OCI-LY3 (cell line): ENCODE measurements at regions not wholly inside any gene's neighbourhood (a gene's known extent, or its start where the extent isn't known, plus 50 kb on each side); places are given as distances from the start of the nearest gene placed in this dataset.
"Not testable (repeated sequence)": the region's sequence is repeated elsewhere in the genome, so short reads cannot be mapped to it uniquely, and the experiment has no call there.

Source experiments
- H2AFZ ChIP-seq: fragments of 200-600, 300-600 bp; shearing (Covaris generic); 2 replicates; pipeline ENCODE4 v1.6.0; 2014; ENCODE audit warnings: antibody characterized with exemption, low read depth, low read length
- H3K27ac ChIP-seq: fragments of 200-600, 300-600 bp; sonication (generic); 2 replicates; pipeline ENCODE4 v1.5.1; 2014; ENCODE audit warnings: mild to moderate bottlenecking, low read length, moderate library complexity, mixed read lengths
- H3K27me3 ChIP-seq: fragments of 200-600, 300-600 bp; sonication (generic); 2 replicates; pipeline ENCODE4 v1.6.1; 2014; ENCODE audit warnings: low read depth, low read length, mixed read lengths
- H3K36me3 ChIP-seq: fragments of 200-600, 300-600 bp; sonication (generic); replicated peaks from 2 replicates; pipeline ENCODE3; 2014; ENCODE audit warnings: low read depth, low read length, mixed read lengths
- H3K4me1 ChIP-seq: fragments of 300-600, 200-600 bp; sonication (generic); 2 replicates; pipeline ENCODE4 v1.6.1; 2014; ENCODE audit warnings: low read length, mixed read lengths
- H3K4me2 ChIP-seq: fragments of 200-600, 300-600 bp; sonication (generic); 2 replicates; pipeline ENCODE4 v1.6.1; 2014; ENCODE audit warnings: low read length, mixed read lengths
- H3K4me3 ChIP-seq: fragments of 300-600, 200-600 bp; sonication (generic); 2 replicates; pipeline ENCODE4 v1.5.1; 2014; ENCODE audit warnings: antibody characterized with exemption, mild to moderate bottlenecking, low read length, moderate library complexity
- H3K79me2 ChIP-seq: fragments of 300-600, 200-600 bp; shearing (Covaris generic); 2 replicates; pipeline ENCODE4 v1.6.1; 2014; ENCODE audit warnings: mild to moderate bottlenecking, low read length, mixed read lengths
- H3K9ac ChIP-seq: fragments of 300-600, 200-600 bp; shearing (Covaris generic); 2 replicates; pipeline ENCODE4 v1.6.0; 2014; ENCODE audit warnings: mild to moderate bottlenecking, low read length, moderate library complexity
- H3K9me3 ChIP-seq: fragments of 200-600, 300-600 bp; shearing (Covaris generic); 2 replicates; pipeline ENCODE4 v1.6.1; 2014; ENCODE audit warnings: low read length, mixed read lengths; ENCODE audit not compliant: insufficient read depth
- H4K20me1 ChIP-seq: fragments of 200-600, 300-600 bp; sonication (generic); 2 replicates; pipeline ENCODE4 v1.6.1; 2016; ENCODE audit warnings: low read length, mixed read lengths; ENCODE audit not compliant: insufficient read depth
- CTCF ChIP-seq: fragments of 200-600, 300-600 bp; sonication (generic); IDR thresholded peaks from 2 replicates; pipeline ENCODE4 v1.5.1; 2014; ENCODE audit warnings: antibody characterized with exemption, low read length, low read depth
- EZH2phosphoT487 ChIP-seq: fragments of 200-600 bp; shearing (Covaris generic); IDR thresholded peaks from 2 replicates; pipeline ENCODE4 v1.6.1; 2018; ENCODE audit warnings: antibody characterized with exemption, mixed run types, low read depth

GRCh38 chr3:14267976-14268375, 89.4 kb downstream of the LSM3 start:
- no peaks in the 10 kb centered on the region for H3K79me2 ChIP-seq
- H4K20me1 ChIP-seq = no peaks in the 10 kb centered on the region
- H3K4me2 ChIP-seq = no peak overlapping the region
- H3K4me1 ChIP-seq = no peaks in the 10 kb centered on the region
- no peaks in the 10 kb centered on the region for H3K9me3 ChIP-seq
- TF ChIP-seq CTCF (no peak), EZH2phosphoT487 (no peak)
- no peaks in the 10 kb centered on the region for H3K36me3 ChIP-seq
- peaks cover 34% of the 10 kb centered on the region for H3K27me3 ChIP-seq
- H3K4me3 ChIP-seq = no peak overlapping the region
- H3K27ac ChIP-seq = no peak overlapping the region
- H2AFZ ChIP-seq = no peak overlapping the region
- no peak overlapping the region for H3K9ac ChIP-seq

- H3K4me2 ChIP-seq = no peak overlapping the region
- no peak overlapping the region for H3K27ac ChIP-seq
- H3K79me2 ChIP-seq = no peaks in the 10 kb centered on the region
- TF ChIP-seq EZH2phosphoT487 (no peak), CTCF (no peak)
- no peak overlapping the region for H3K4me3 ChIP-seq
- H3K9ac ChIP-seq = no peak overlapping the region
- no peaks in the 10 kb centered on the region for H3K9me3 ChIP-seq
- no peaks in the 10 kb centered on the region for H3K4me1 ChIP-seq
- no peaks in the 10 kb centered on the region for H3K36me3 ChIP-seq
- no peaks in the 10 kb centered on the region for H4K20me1 ChIP-seq
- no peak overlapping the region for H2AFZ ChIP-seq
- H3K27me3 ChIP-seq = peaks cover 31% of the 10 kb centered on the region
Observed at GRCh38 chr3:14268897-14269296, 90.3 kb downstream of the LSM3 start.

GRCh38 chr3:14272041-14272958, 93.7 kb downstream of the LSM3 start:
- H2AFZ ChIP-seq, H3K36me3 ChIP-seq, H3K4me3 ChIP-seq, H3K79me2 ChIP-seq, H3K4me2 ChIP-seq, H3K9me3 ChIP-seq, H3K4me1 ChIP-seq, H3K27ac ChIP-seq, H3K9ac ChIP-seq, H4K20me1 ChIP-seq: not testable (repeated sequence)
- peaks cover 19% of the 10 kb centered on the region for H3K27me3 ChIP-seq

GRCh38 chr3:14272959-14273560, 94.4 kb downstream of the LSM3 start:
- not testable (repeated sequence) for H3K27ac ChIP-seq, H3K9ac ChIP-seq, H3K4me1 ChIP-seq, H4K20me1 ChIP-seq, H3K9me3 ChIP-seq, H3K36me3 ChIP-seq, H3K4me2 ChIP-seq, H3K4me3 ChIP-seq, H2AFZ ChIP-seq, H3K79me2 ChIP-seq
- peaks cover 19% of the 10 kb centered on the region for H3K27me3 ChIP-seq
